ENCODE measurements at regions not wholly inside any gene's neighbourhood (a gene's known extent, or its start where the extent isn't known, plus 50 kb on each side); places are given as distances from the start of the nearest gene placed in this dataset.

DNA sequence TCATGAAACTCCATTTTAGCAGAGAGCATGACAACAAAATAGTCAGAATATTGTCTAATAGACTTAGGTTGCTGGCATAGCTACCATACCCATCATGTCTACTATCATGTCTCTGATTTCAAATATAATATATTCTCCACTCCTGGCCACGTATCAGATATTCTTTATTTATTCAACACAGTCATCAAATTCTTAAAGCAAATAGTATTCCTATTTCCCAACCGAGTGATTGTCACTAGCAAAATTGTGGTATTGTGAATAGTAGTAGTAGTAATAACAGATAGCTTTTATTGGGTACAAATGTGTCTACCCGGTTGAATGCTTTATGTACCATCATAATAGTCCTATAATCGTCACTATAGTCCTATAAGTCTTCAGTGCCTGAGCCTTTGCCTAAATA lies 918.6 kb downstream of the KCNMA1 start:
- TF ChIP-seq YY1 (IDR thresholded peaks at IDR 0.05; ENCODE audit: insufficient read depth, insufficient read length) (no peak), ZNF274 (IDR thresholded peaks at IDR 0.05; ENCODE audit: low read depth, low read length) (no peak), SUZ12 (IDR thresholded peaks at IDR 0.05; ENCODE audit: extremely low read depth, insufficient read depth, insufficient read length) (no peak)
